ENCODE measurements at regions not wholly inside any gene's neighbourhood (a gene's known extent, or its start where the extent isn't known, plus 50 kb on each side); places are given as distances from the start of the nearest gene placed in this dataset.

- H3K9me3 Mint-ChIP-seq: no peaks in the 10 kb centered on the region
Measured at GRCh38 chr1:218049641-218050040, 235.5 kb upstream of the RRP15 start.

GRCh38 chr1:218058730-218059129, 226.4 kb upstream of the RRP15 start:
- DNase-seq: no peak
- Mint-ChIP-seq H3K4me1 (no peaks in the 10 kb centered on the region), H3K27ac (no peak overlapping the region), H3K9me3 (no peaks in the 10 kb centered on the region), H3K27me3 (no peaks in the 10 kb centered on the region), H3K4me3 (no peak overlapping the region), H3K36me3 (ENCODE audit: low read depth) (no peaks in the 10 kb centered on the region)
- intact Hi-C loops (cut with micrococcal nuclease): no loop called here

More at GRCh38 chr1:218049641-218050040, 235.5 kb upstream of the RRP15 start:
- no peaks in the 10 kb centered on the region for H3K27me3 Mint-ChIP-seq
- no peaks in the 10 kb centered on the region for H3K4me1 Mint-ChIP-seq
- no peak for DNase-seq
- intact Hi-C loops (cut with micrococcal nuclease): no loop called here
- H3K4me3 Mint-ChIP-seq: no peak overlapping the region
- H3K27ac Mint-ChIP-seq: no peak overlapping the region
- H3K36me3 Mint-ChIP-seq (ENCODE audit: low read depth): no peaks in the 10 kb centered on the region

GRCh38 chr1:218064426-218064825, 220.7 kb upstream of the RRP15 start:
- H3K36me3 Mint-ChIP-seq (ENCODE audit: low read depth): no peaks in the 10 kb centered on the region
- intact Hi-C loops (cut with micrococcal nuclease): no loop called here
- H3K27me3 Mint-ChIP-seq: no peaks in the 10 kb centered on the region
- no peaks in the 10 kb centered on the region for H3K9me3 Mint-ChIP-seq
- DNase-seq: no peak
- H3K4me3 Mint-ChIP-seq: no peak overlapping the region
- no peaks in the 10 kb centered on the region for H3K4me1 Mint-ChIP-seq
- no peak overlapping the region for H3K27ac Mint-ChIP-seq

GRCh38 chr1:218066332-218066731, 218.8 kb upstream of the RRP15 start:
- Mint-ChIP-seq H3K4me1 (no peaks in the 10 kb centered on the region), H3K9me3 (no peaks in the 10 kb centered on the region), H3K27ac (no peak overlapping the region), H3K4me3 (no peak overlapping the region), H3K27me3 (no peaks in the 10 kb centered on the region), H3K36me3 (ENCODE audit: low read depth) (no peaks in the 10 kb centered on the region)
- no peak for DNase-seq
- intact Hi-C loops (cut with micrococcal nuclease): no loop called here

GRCh38 chr1:218068241-218068640, 216.9 kb upstream of the RRP15 start:
- Mint-ChIP-seq H3K27me3 (no peaks in the 10 kb centered on the region), H3K4me1 (no peaks in the 10 kb centered on the region), H3K27ac (no peak overlapping the region), H3K9me3 (no peaks in the 10 kb centered on the region), H3K4me3 (no peak overlapping the region), H3K36me3 (ENCODE audit: low read depth) (no peaks in the 10 kb centered on the region)
- DNase-seq: no peak
- intact Hi-C loops (cut with micrococcal nuclease): no loop called here

- H3K4me1 Mint-ChIP-seq: no peaks in the 10 kb centered on the region
- H3K4me3 Mint-ChIP-seq: no peak overlapping the region
- intact Hi-C loops (cut with micrococcal nuclease): no loop called here
- no peak for DNase-seq
- H3K27ac Mint-ChIP-seq: no peak overlapping the region
- no peaks in the 10 kb centered on the region for H3K9me3 Mint-ChIP-seq
- no peaks in the 10 kb centered on the region for H3K27me3 Mint-ChIP-seq
- H3K36me3 Mint-ChIP-seq (ENCODE audit: low read depth): no peaks in the 10 kb centered on the region
Measured at GRCh38 chr1:218069180-218069579, 215.9 kb upstream of the RRP15 start.

- Mint-ChIP-seq H3K4me1 (no peaks in the 10 kb centered on the region), H3K9me3 (peaks cover 4% of the 10 kb centered on the region), H3K27ac (no peak overlapping the region), H3K27me3 (no peaks in the 10 kb centered on the region), H3K36me3 (ENCODE audit: low read depth) (no peaks in the 10 kb centered on the region), H3K4me3 (no peak overlapping the region)
- no peak for DNase-seq
- intact Hi-C loops (cut with micrococcal nuclease): no loop called here
Measured at GRCh38 chr1:218073062-218073461, 212.0 kb upstream of the RRP15 start.

GRCh38 chr1:218078916-218079315, 206.2 kb upstream of the RRP15 start:
- no peaks in the 10 kb centered on the region for H3K4me1 Mint-ChIP-seq
- H3K36me3 Mint-ChIP-seq (ENCODE audit: low read depth): no peaks in the 10 kb centered on the region
- intact Hi-C loops (cut with micrococcal nuclease): no loop called here
- no peak overlapping the region for H3K4me3 Mint-ChIP-seq
- peaks cover 13% of the 10 kb centered on the region for H3K9me3 Mint-ChIP-seq
- no peak for DNase-seq
- no peaks in the 10 kb centered on the region for H3K27me3 Mint-ChIP-seq
- no peak overlapping the region for H3K27ac Mint-ChIP-seq

GRCh38 chr1:218079347-218079746, 205.7 kb upstream of the RRP15 start:
- H3K4me3 Mint-ChIP-seq: no peak overlapping the region
- no peak for DNase-seq
- intact Hi-C loops (cut with micrococcal nuclease): no loop called here
- no peaks in the 10 kb centered on the region for H3K27me3 Mint-ChIP-seq
- H3K4me1 Mint-ChIP-seq: no peaks in the 10 kb centered on the region
- H3K27ac Mint-ChIP-seq: no peak overlapping the region
- H3K9me3 Mint-ChIP-seq: peaks cover 13% of the 10 kb centered on the region
- H3K36me3 Mint-ChIP-seq (ENCODE audit: low read depth): no peaks in the 10 kb centered on the region

GRCh38 chr1:218079820-218080219, 205.3 kb upstream of the RRP15 start:
- Mint-ChIP-seq H3K9me3 (peaks cover 13% of the 10 kb centered on the region), H3K27ac (no peak overlapping the region), H3K4me1 (no peaks in the 10 kb centered on the region), H3K36me3 (ENCODE audit: low read depth) (no peaks in the 10 kb centered on the region), H3K27me3 (no peaks in the 10 kb centered on the region), H3K4me3 (no peak overlapping the region)
- intact Hi-C loops (cut with micrococcal nuclease): no loop called here
- no peak for DNase-seq

GRCh38 chr1:218080863-218081262, 204.2 kb upstream of the RRP15 start:
- no peaks in the 10 kb centered on the region for H3K27me3 Mint-ChIP-seq
- no peak overlapping the region for H3K4me3 Mint-ChIP-seq
- H3K4me1 Mint-ChIP-seq: no peaks in the 10 kb centered on the region
- DNase-seq: no peak
- peaks cover 10% of the 10 kb centered on the region for H3K9me3 Mint-ChIP-seq
- intact Hi-C loops (cut with micrococcal nuclease): no loop called here
- no peak overlapping the region for H3K27ac Mint-ChIP-seq
- no peaks in the 10 kb centered on the region for H3K36me3 Mint-ChIP-seq (ENCODE audit: low read depth)

- intact Hi-C loops (cut with micrococcal nuclease): no loop called here
- H3K27me3 Mint-ChIP-seq: no peaks in the 10 kb centered on the region
- peaks cover 9% of the 10 kb centered on the region for H3K9me3 Mint-ChIP-seq
- no peak overlapping the region for H3K4me3 Mint-ChIP-seq
- no peaks in the 10 kb centered on the region for H3K36me3 Mint-ChIP-seq (ENCODE audit: low read depth)
- no peaks in the 10 kb centered on the region for H3K4me1 Mint-ChIP-seq
- H3K27ac Mint-ChIP-seq: no peak overlapping the region
- no peak for DNase-seq
Measured at GRCh38 chr1:218081358-218081757, 203.7 kb upstream of the RRP15 start.

GRCh38 chr1:218090459-218090858, 194.6 kb upstream of the RRP15 start:
- Mint-ChIP-seq H3K27me3 (no peaks in the 10 kb centered on the region), H3K4me3 (no peak overlapping the region), H3K4me1 (no peaks in the 10 kb centered on the region), H3K27ac (no peak overlapping the region), H3K36me3 (ENCODE audit: low read depth) (no peaks in the 10 kb centered on the region), H3K9me3 (no peaks in the 10 kb centered on the region)
- intact Hi-C loops (cut with micrococcal nuclease): no loop called here
- DNase-seq: no peak

- H3K27me3 Mint-ChIP-seq: no peaks in the 10 kb centered on the region
- H3K4me3 Mint-ChIP-seq: no peak overlapping the region
- H3K27ac Mint-ChIP-seq: no peak overlapping the region
- H3K36me3 Mint-ChIP-seq (ENCODE audit: low read depth): no peaks in the 10 kb centered on the region
- H3K9me3 Mint-ChIP-seq: no peaks in the 10 kb centered on the region
- no peak for DNase-seq
- intact Hi-C loops (cut with micrococcal nuclease): no loop called here
- H3K4me1 Mint-ChIP-seq: no peaks in the 10 kb centered on the region
Measured at GRCh38 chr1:218101409-218101808, 183.7 kb upstream of the RRP15 start.

- Mint-ChIP-seq H3K9me3 (no peaks in the 10 kb centered on the region), H3K4me3 (no peak overlapping the region)
Measured at GRCh38 chr1:218108034-218108433, 177.1 kb upstream of the RRP15 start.

More at GRCh38 chr1:218108034-218108433, 177.1 kb upstream of the RRP15 start:
- no peaks in the 10 kb centered on the region for H3K4me1 Mint-ChIP-seq
- H3K27me3 Mint-ChIP-seq: no peaks in the 10 kb centered on the region
- H3K27ac Mint-ChIP-seq: no peak overlapping the region
- no peak for DNase-seq
- intact Hi-C loops (cut with micrococcal nuclease): no loop called here
- H3K36me3 Mint-ChIP-seq (ENCODE audit: low read depth): no peaks in the 10 kb centered on the region
